ENCODE measurements at regions not wholly inside any gene's neighbourhood (a gene's known extent, or its start where the extent isn't known, plus 50 kb on each side); places are given as distances from the start of the nearest gene placed in this dataset.
"Not testable (repeated sequence)": the region's sequence is repeated elsewhere in the genome, so short reads cannot be mapped to it uniquely, and the experiment has no call there.

- ATAC-seq (ENCODE audit: low read depth) (no peak), DNase-seq (ENCODE audit: low spot score) (no peak)
- no peaks in the 10 kb centered on the region for H3K36me3 ChIP-seq (ENCODE audit: low read depth)
- H3K27ac ChIP-seq (ENCODE audit: poor library complexity, severe bottlenecking): no peak overlapping the region
- no peak for TF ChIP-seq CTCF (IDR thresholded peaks at IDR 0.05; ENCODE audit: poor library complexity, severe bottlenecking)
- H3K27me3 ChIP-seq (ENCODE audit: insufficient read depth, poor library complexity, severe bottlenecking): no peaks in the 10 kb centered on the region
- no peak overlapping the region for H3K4me3 ChIP-seq (ENCODE audit: severe bottlenecking)
- H3K9me3 ChIP-seq (ENCODE audit: severe bottlenecking): no peaks in the 10 kb centered on the region
- no peaks in the 10 kb centered on the region for H3K4me1 ChIP-seq (ENCODE audit: insufficient read depth, poor library complexity, severe bottlenecking)
These were observed 60.9 kb upstream of the AGAP1 start for GRCh38 chr2:235432741-235433520.

- DNase-seq (ENCODE audit: low spot score) (no peak), ATAC-seq (ENCODE audit: low read depth) (peak; percentile 27; the same call in 1 of the 3 replicates)
- Histone ChIP-seq H3K27me3 (ENCODE audit: insufficient read depth, poor library complexity, severe bottlenecking) (no peaks in the 10 kb centered on the region), H3K36me3 (ENCODE audit: low read depth) (no peaks in the 10 kb centered on the region), H3K27ac (ENCODE audit: poor library complexity, severe bottlenecking) (no peak overlapping the region), H3K4me1 (ENCODE audit: insufficient read depth, poor library complexity, severe bottlenecking) (no peaks in the 10 kb centered on the region), H3K9me3 (ENCODE audit: severe bottlenecking) (no peaks in the 10 kb centered on the region), H3K4me3 (ENCODE audit: severe bottlenecking) (no peak overlapping the region)
- TF ChIP-seq CTCF (IDR thresholded peaks at IDR 0.05; ENCODE audit: poor library complexity, severe bottlenecking): peak; percentile 20
These were observed 60.0 kb upstream of the AGAP1 start for GRCh38 chr2:235433860-235434259.

- Histone ChIP-seq H3K4me3 (ENCODE audit: severe bottlenecking) (no peak overlapping the region), H3K4me1 (ENCODE audit: insufficient read depth, poor library complexity, severe bottlenecking) (no peaks in the 10 kb centered on the region), H3K36me3 (ENCODE audit: low read depth) (no peaks in the 10 kb centered on the region), H3K27ac (ENCODE audit: poor library complexity, severe bottlenecking) (no peak overlapping the region), H3K27me3 (ENCODE audit: insufficient read depth, poor library complexity, severe bottlenecking) (no peaks in the 10 kb centered on the region), H3K9me3 (ENCODE audit: severe bottlenecking) (no peaks in the 10 kb centered on the region)
- no peak for ATAC-seq (ENCODE audit: low read depth)
- no peak for DNase-seq (ENCODE audit: low spot score)
- TF ChIP-seq CTCF (IDR thresholded peaks at IDR 0.05; ENCODE audit: poor library complexity, severe bottlenecking): no peak
These were observed 53.7 kb upstream of the AGAP1 start for GRCh38 chr2:235439959-235440662.

GRCh38 chr2:235443580-235443979 is 50.3 kb upstream of the AGAP1 start:
- not testable (repeated sequence) for H3K4me1 ChIP-seq (ENCODE audit: insufficient read depth, poor library complexity, severe bottlenecking); H3K27ac ChIP-seq (ENCODE audit: poor library complexity, severe bottlenecking); DNase-seq (ENCODE audit: low spot score); H3K36me3 ChIP-seq (ENCODE audit: low read depth); H3K9me3 ChIP-seq (ENCODE audit: severe bottlenecking); H3K4me3 ChIP-seq (ENCODE audit: severe bottlenecking); ATAC-seq (ENCODE audit: low read depth); H3K27me3 ChIP-seq (ENCODE audit: insufficient read depth, poor library complexity, severe bottlenecking)
